Smooth muscle cell (in vitro differentiated cells): ENCODE measurements at regions not wholly inside any gene's neighbourhood (a gene's known extent, or its start where the extent isn't known, plus 50 kb on each side); places are given as distances from the start of the nearest gene placed in this dataset.

Experiments used
- DNase-seq: peaks from one replicate; lab custom pipeline; 2025; ENCODE audit not compliant: unreplicated experiment; lab: John Stamatoyannopoulos, UW
- H2AFZ ChIP-seq: fragments of 200-600 bp; sonication (generic); 2 replicates; pipeline ENCODE4 v1.6.0; 2016; ENCODE audit warnings: antibody characterized with exemption, low read depth, mild to moderate bottlenecking
- H3F3A ChIP-seq: fragments of 200-600 bp; sonication (generic); 2 replicates; pipeline ENCODE4 v1.6.0; 2017; ENCODE audit warnings: antibody characterized with exemption, low read depth
- H3K27ac ChIP-seq: fragments of 200-600 bp; sonication (generic); 2 replicates; pipeline ENCODE4 v1.5.1; 2016; ENCODE audit warnings: low read depth, mild to moderate bottlenecking
- H3K27me3 ChIP-seq: fragments of 200-600 bp; sonication (generic); 2 replicates; pipeline ENCODE4 v1.6.1; 2016; ENCODE audit warnings: low read depth, mild to moderate bottlenecking
- H3K36me3 ChIP-seq: fragments of 200-600 bp; sonication (generic); 2 replicates; pipeline ENCODE4 v1.5.1; 2016; ENCODE audit warnings: low read depth
- H3K4me1 ChIP-seq: fragments of 200-600 bp; sonication (generic); 2 replicates; pipeline ENCODE4 v1.5.1; 2016; ENCODE audit warnings: low read depth
- H3K4me2 ChIP-seq: fragments of 200-600 bp; sonication (generic); 2 replicates; pipeline ENCODE4 v1.6.0; 2016; ENCODE audit warnings: mild to moderate bottlenecking
- H3K4me3 ChIP-seq: fragments of 200-600 bp; sonication (generic); 2 replicates; pipeline ENCODE4 v1.5.1; 2016; ENCODE audit warnings: mild to moderate bottlenecking
- H3K79me2 ChIP-seq: fragments of 200-600 bp; sonication (generic); 2 replicates; pipeline ENCODE4 v1.6.0; 2016; ENCODE audit warnings: low read depth, mild to moderate bottlenecking
- H3K9ac ChIP-seq: fragments of 200-600 bp; sonication (generic); 2 replicates; pipeline ENCODE4 v1.6.0; 2016; ENCODE audit warnings: low read depth
- H3K9me3 ChIP-seq: fragments of 200-600 bp; sonication (generic); replicated peaks from 2 replicates; pipeline ENCODE4 v1.5.1; 2016; ENCODE audit warnings: low read depth
- H4K20me1 ChIP-seq: fragments of 200-600 bp; sonication (generic); 2 replicates; pipeline ENCODE4 v1.6.0; 2016; ENCODE audit warnings: low read depth
- CTCF ChIP-seq: fragments of 200-600 bp; sonication (generic); IDR thresholded peaks from 2 replicates; pipeline ENCODE4 v1.5.1; 2017; ENCODE audit warnings: borderline replicate concordance, mild to moderate bottlenecking, antibody characterized with exemption; ENCODE audit not compliant: insufficient read depth, poor library complexity, severe bottlenecking
- WGBS: methylation state at CpG from one replicate; pipeline ENCODE4 v1.1.7; 2016; ENCODE audit warnings: low lambda C conversion rate; 5-methylcytosine and 5-hydroxymethylcytosine counted together

- Histone ChIP-seq H3K79me2 (no peaks in the 10 kb centered on the region), H2AFZ (no peak overlapping the region), H3K9ac (no peak overlapping the region), H3F3A (no peaks in the 10 kb centered on the region), H3K9me3 (no peaks in the 10 kb centered on the region), H3K27me3 (no peaks in the 10 kb centered on the region), H4K20me1 (no peaks in the 10 kb centered on the region), H3K4me2 (no peak overlapping the region), H3K4me1 (peaks cover 44% of the 10 kb centered on the region), H3K36me3 (no peaks in the 10 kb centered on the region), H3K4me3 (no peak overlapping the region), H3K27ac (no peak overlapping the region)
- 92% methylated on average over 2 of the region's 2 CpGs for WGBS
- DNase-seq = no peak
- no peak for TF ChIP-seq CTCF
Measured at GRCh38 chr2:122105171-122105876, 349.9 kb downstream of the TSN start.

- H2AFZ ChIP-seq = no peak overlapping the region
- H3K79me2 ChIP-seq = no peaks in the 10 kb centered on the region
- no peaks in the 10 kb centered on the region for H3K27me3 ChIP-seq
- H3F3A ChIP-seq = no peaks in the 10 kb centered on the region
- 72% methylated on average over 3 of the region's 3 CpGs for WGBS
- no peak overlapping the region for H3K9ac ChIP-seq
- peaks cover 39% of the 10 kb centered on the region for H3K4me1 ChIP-seq
- H3K4me3 ChIP-seq = no peak overlapping the region
- no peak overlapping the region for H3K4me2 ChIP-seq
- H3K36me3 ChIP-seq = no peaks in the 10 kb centered on the region
- no peak for DNase-seq
- H3K27ac ChIP-seq = no peak overlapping the region
- no peak for TF ChIP-seq CTCF
- H3K9me3 ChIP-seq = no peaks in the 10 kb centered on the region
- H4K20me1 ChIP-seq = no peaks in the 10 kb centered on the region
Measured at GRCh38 chr2:122105877-122106206, 350.4 kb downstream of the TSN start.

GRCh38 chr2:122108186-122108585 lies 352.7 kb downstream of the TSN start:
- TF ChIP-seq CTCF = no peak
- H3K4me2 ChIP-seq = no peak overlapping the region
- no peak overlapping the region for H3K27ac ChIP-seq
- no peak overlapping the region for H2AFZ ChIP-seq
- H3F3A ChIP-seq = no peaks in the 10 kb centered on the region
- no peaks in the 10 kb centered on the region for H3K36me3 ChIP-seq
- no peaks in the 10 kb centered on the region for H3K79me2 ChIP-seq
- peaks cover 40% of the 10 kb centered on the region for H3K4me1 ChIP-seq
- H4K20me1 ChIP-seq = no peaks in the 10 kb centered on the region
- H3K27me3 ChIP-seq = no peaks in the 10 kb centered on the region
- H3K9me3 ChIP-seq = no peaks in the 10 kb centered on the region
- WGBS = 71% methylated on average over 1 of the region's 1 CpG
- no peak overlapping the region for H3K4me3 ChIP-seq
- no peak for DNase-seq
- H3K9ac ChIP-seq = no peak overlapping the region
